Adipocyte (in vitro differentiated cells): ENCODE measurements at regions not wholly inside any gene's neighbourhood (a gene's known extent, or its start where the extent isn't known, plus 50 kb on each side); places are given as distances from the start of the nearest gene placed in this dataset.

Source experiments
- DNase-seq: peaks from one replicate; pipeline ENCODE4 v3.0.0-alpha.2; 2015; ENCODE audit warnings: low read depth
- H3K27me3 ChIP-seq: replicated peaks from 2 replicates; pipeline ENCODE4 v1.7.0; 2013; ENCODE audit warnings: mild to moderate bottlenecking, low read length, moderate library complexity; ENCODE audit not compliant: control insufficient read depth, insufficient read depth
- H3K36me3 ChIP-seq: 2 replicates; pipeline ENCODE4 v1.7.0; 2013; ENCODE audit warnings: low read length, mild to moderate bottlenecking, moderate library complexity; ENCODE audit not compliant: control insufficient read depth, insufficient read depth, severe bottlenecking
- H3K4me1 ChIP-seq: 2 replicates; pipeline ENCODE4 v1.7.0; 2013; ENCODE audit warnings: mild to moderate bottlenecking, low read length, moderate library complexity; ENCODE audit not compliant: control insufficient read depth, insufficient read depth
- H3K4me3 ChIP-seq: 2 replicates; pipeline ENCODE4 v1.7.0; 2013; ENCODE audit warnings: mild to moderate bottlenecking, low read length, moderate library complexity
- H3K9ac ChIP-seq: 2 replicates; pipeline ENCODE4 v1.7.0; 2013; ENCODE audit warnings: mild to moderate bottlenecking, low read length, moderate library complexity
- H3K9me3 ChIP-seq: 2 replicates; pipeline ENCODE4 v1.7.0; 2013; ENCODE audit warnings: mild to moderate bottlenecking, low read length, moderate library complexity; ENCODE audit not compliant: control insufficient read depth

GRCh38 chr9:81103597-81104471, 585.5 kb downstream of the TLE1 start:
- Histone ChIP-seq H3K9me3 (no peaks in the 10 kb centered on the region), H3K9ac (no peak overlapping the region), H3K27me3 (peaks cover 4% of the 10 kb centered on the region)

GRCh38 chr9:81097131-81097847, 592.1 kb downstream of the TLE1 start:
- Histone ChIP-seq H3K4me3 (no peak overlapping the region), H3K36me3 (no peaks in the 10 kb centered on the region), H3K9ac (no peak overlapping the region), H3K4me1 (no peaks in the 10 kb centered on the region), H3K27me3 (no peaks in the 10 kb centered on the region), H3K9me3 (peaks cover 7% of the 10 kb centered on the region)
- DNase-seq = no peak

More at GRCh38 chr9:81103597-81104471, 585.5 kb downstream of the TLE1 start:
- Histone ChIP-seq H3K36me3 (no peaks in the 10 kb centered on the region), H3K4me1 (no peaks in the 10 kb centered on the region), H3K4me3 (no peak overlapping the region)
- DNase-seq = peak; percentile 50

GRCh38 chr9:81096625-81097024, 592.7 kb downstream of the TLE1 start:
- no peak overlapping the region for H3K9ac ChIP-seq
- no peak overlapping the region for H3K4me3 ChIP-seq
- no peak for DNase-seq
- no peaks in the 10 kb centered on the region for H3K36me3 ChIP-seq
- no peaks in the 10 kb centered on the region for H3K27me3 ChIP-seq
- peaks cover 7% of the 10 kb centered on the region for H3K9me3 ChIP-seq
- H3K4me1 ChIP-seq = no peaks in the 10 kb centered on the region

- H3K36me3 ChIP-seq = no peaks in the 10 kb centered on the region
- H3K9ac ChIP-seq = no peak overlapping the region
- H3K4me3 ChIP-seq = no peak overlapping the region
- no peaks in the 10 kb centered on the region for H3K4me1 ChIP-seq
- DNase-seq = peak; percentile 31
- no peaks in the 10 kb centered on the region for H3K27me3 ChIP-seq
- H3K9me3 ChIP-seq = peaks cover 7% of the 10 kb centered on the region
These were observed 597.3 kb downstream of the TLE1 start for GRCh38 chr9:81092057-81092456.

- no peak overlapping the region for H3K9ac ChIP-seq
- no peak overlapping the region for H3K4me3 ChIP-seq
- no peaks in the 10 kb centered on the region for H3K36me3 ChIP-seq
- DNase-seq = no peak
- peaks cover 3% of the 10 kb centered on the region for H3K9me3 ChIP-seq
- H3K27me3 ChIP-seq = no peaks in the 10 kb centered on the region
- H3K4me1 ChIP-seq = peaks cover 5% of the 10 kb centered on the region
These were observed 601.0 kb downstream of the TLE1 start for GRCh38 chr9:81088341-81088740.

- DNase-seq = no peak
- no peaks in the 10 kb centered on the region for H3K9me3 ChIP-seq
- H3K36me3 ChIP-seq = no peaks in the 10 kb centered on the region
- H3K27me3 ChIP-seq = no peaks in the 10 kb centered on the region
- H3K9ac ChIP-seq = no peak overlapping the region
- peaks cover 10% of the 10 kb centered on the region for H3K4me1 ChIP-seq
- H3K4me3 ChIP-seq = no peak overlapping the region
These were observed 602.9 kb downstream of the TLE1 start for GRCh38 chr9:81086416-81086815.

- peak; percentile 58 for DNase-seq
- H3K4me3 ChIP-seq = no peak overlapping the region
- H3K9me3 ChIP-seq = no peaks in the 10 kb centered on the region
- H3K27me3 ChIP-seq = no peaks in the 10 kb centered on the region
- H3K36me3 ChIP-seq = no peaks in the 10 kb centered on the region
- H3K4me1 ChIP-seq = peaks cover 10% of the 10 kb centered on the region
- H3K9ac ChIP-seq = no peak overlapping the region
These were observed 605.4 kb downstream of the TLE1 start for GRCh38 chr9:81083854-81084512.

GRCh38 chr9:81083067-81083466, 606.3 kb downstream of the TLE1 start:
- H3K9me3 ChIP-seq = no peaks in the 10 kb centered on the region
- no peak overlapping the region for H3K9ac ChIP-seq
- H3K4me3 ChIP-seq = no peak overlapping the region
- H3K36me3 ChIP-seq = no peaks in the 10 kb centered on the region
- H3K4me1 ChIP-seq = peaks cover 10% of the 10 kb centered on the region
- H3K27me3 ChIP-seq = no peaks in the 10 kb centered on the region
- DNase-seq = peak; percentile 6

- no peak overlapping the region for H3K9ac ChIP-seq
- no peaks in the 10 kb centered on the region for H3K36me3 ChIP-seq
- H3K27me3 ChIP-seq = no peaks in the 10 kb centered on the region
- peaks cover 10% of the 10 kb centered on the region for H3K4me1 ChIP-seq
- H3K9me3 ChIP-seq = no peaks in the 10 kb centered on the region
- DNase-seq = peak; percentile 66
- H3K4me3 ChIP-seq = no peak overlapping the region
These were observed 607.1 kb downstream of the TLE1 start for GRCh38 chr9:81082221-81082620.

- Histone ChIP-seq H3K9ac (no peak overlapping the region), H3K27me3 (no peaks in the 10 kb centered on the region), H3K36me3 (no peaks in the 10 kb centered on the region), H3K4me1 (peaks cover 10% of the 10 kb centered on the region), H3K4me3 (no peak overlapping the region), H3K9me3 (no peaks in the 10 kb centered on the region)
- peak; percentile 8 for DNase-seq
These were observed 608.4 kb downstream of the TLE1 start for GRCh38 chr9:81080900-81081299.

GRCh38 chr9:81080185-81080584, 609.2 kb downstream of the TLE1 start:
- H3K9me3 ChIP-seq = no peaks in the 10 kb centered on the region
- peaks cover 10% of the 10 kb centered on the region for H3K4me1 ChIP-seq
- no peaks in the 10 kb centered on the region for H3K36me3 ChIP-seq
- no peak overlapping the region for H3K9ac ChIP-seq
- H3K4me3 ChIP-seq = no peak overlapping the region
- DNase-seq = no peak
- H3K27me3 ChIP-seq = no peaks in the 10 kb centered on the region
